Renal cortex interstitium (tissue), 11 donors: ENCODE measurements at regions not wholly inside any gene's neighbourhood (a gene's known extent, or its start where the extent isn't known, plus 50 kb on each side); places are given as distances from the start of the nearest gene placed in this dataset.

Source experiments
- DNase-seq, 11 donors: peaks; one replicate each; pipeline ENCODE4 v3.0.0-alpha.2; 2013; ENCODE audit warnings: low read depth in 9 of 11, low spot score in 4 of 11; ENCODE audit errors: extremely low read depth in 1 of 11

DNA sequence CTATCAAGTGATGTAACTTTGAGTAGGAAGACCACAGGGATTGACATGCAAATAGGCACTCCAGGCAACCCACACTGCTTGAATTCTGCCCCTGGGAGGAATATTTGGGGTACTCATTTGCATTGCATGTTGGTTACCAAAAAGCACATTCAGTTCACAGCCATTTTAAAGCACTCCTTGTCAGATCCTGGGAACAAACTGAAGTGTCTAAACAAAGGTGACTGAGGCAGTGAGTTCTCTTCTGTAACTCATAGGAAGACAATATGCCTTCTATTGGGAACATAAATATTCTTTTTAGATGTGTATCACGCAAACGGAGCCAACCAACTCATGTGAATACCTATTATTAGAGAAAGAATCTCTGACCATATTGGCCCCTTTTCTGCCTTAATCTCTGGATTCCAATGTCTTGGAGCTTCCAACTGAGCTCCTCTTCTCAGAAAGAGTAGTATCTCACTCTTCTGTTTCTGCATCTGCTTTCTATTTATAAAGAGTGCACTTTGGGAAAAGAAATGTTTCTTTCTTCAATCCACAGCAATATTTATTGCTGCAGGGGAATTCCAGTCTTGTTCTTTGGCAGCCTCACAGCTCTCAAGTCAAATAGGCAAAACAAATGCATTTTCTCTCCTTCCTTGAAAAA, 125.7 kb upstream of the NBEA start:
- DNase-seq: peak in 8 of 11 donors; percentile 8 to 51 (median 28)

DNA sequence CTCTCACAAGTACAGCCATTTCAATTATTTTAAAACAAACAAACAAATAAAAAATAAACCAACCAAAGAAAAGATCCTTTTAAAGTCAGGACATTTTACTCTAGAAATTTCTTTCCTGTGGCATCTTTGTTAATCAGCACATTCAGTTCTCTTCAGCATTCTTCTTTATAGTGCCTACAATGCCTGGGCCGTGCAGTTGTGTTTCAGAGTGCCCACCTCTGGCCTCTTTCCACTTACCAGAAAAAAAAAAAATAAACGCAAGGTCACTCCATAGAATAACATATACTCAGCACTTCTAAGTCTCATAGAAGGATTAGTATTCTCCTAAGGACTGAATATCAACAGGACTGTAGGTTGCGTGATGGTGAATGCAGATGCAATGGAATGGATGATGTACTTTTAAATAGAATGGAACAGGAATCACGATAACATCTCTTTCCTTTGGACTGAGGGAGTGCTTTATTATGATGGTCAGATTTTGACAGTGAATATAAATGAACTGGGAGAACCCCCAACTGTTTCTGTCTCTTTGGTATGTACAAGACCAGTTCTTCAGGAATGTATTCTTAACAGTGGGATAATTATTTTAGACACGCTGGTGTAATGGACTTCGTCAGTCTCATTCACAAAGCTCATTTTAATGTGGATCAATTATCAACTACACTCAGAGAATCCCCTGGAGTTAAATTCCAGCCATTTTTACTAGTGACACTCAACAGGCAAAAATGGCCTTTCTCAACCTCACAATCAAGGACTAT, 125.0 kb upstream of the NBEA start:
- DNase-seq: no peak

- DNase-seq: peak in 3 of 11 donors; percentile 22 to 49 (median 22)
Measured at GRCh38 chr13:34822650-34823049, 119.4 kb upstream of the NBEA start.

- DNase-seq: no peak
Measured at GRCh38 chr13:34826432-34826831, 115.6 kb upstream of the NBEA start.

GRCh38 chr13:34833562-34834182, 108.4 kb upstream of the NBEA start:
- no peak for DNase-seq

DNA sequence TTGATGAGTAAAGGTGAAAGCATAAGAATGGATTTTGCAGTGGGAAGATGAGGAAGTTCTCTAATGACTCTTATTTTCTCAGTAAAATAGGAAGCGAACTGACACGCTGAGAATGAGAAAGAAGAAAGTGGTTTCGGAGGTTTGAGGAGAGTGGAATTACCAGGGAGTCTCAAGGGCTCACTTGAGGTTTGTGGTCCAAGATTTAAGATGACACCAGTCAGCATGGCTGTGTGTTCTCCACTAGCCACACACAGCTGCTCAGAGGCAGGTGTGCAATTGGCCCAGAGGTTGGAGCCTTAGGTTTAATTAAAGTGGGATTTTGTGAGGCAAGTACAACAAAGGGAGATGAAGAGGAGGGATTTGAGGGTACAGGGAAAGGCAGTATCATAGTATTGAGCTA, 99.6 kb upstream of the NBEA start:
- no peak for DNase-seq

DNA sequence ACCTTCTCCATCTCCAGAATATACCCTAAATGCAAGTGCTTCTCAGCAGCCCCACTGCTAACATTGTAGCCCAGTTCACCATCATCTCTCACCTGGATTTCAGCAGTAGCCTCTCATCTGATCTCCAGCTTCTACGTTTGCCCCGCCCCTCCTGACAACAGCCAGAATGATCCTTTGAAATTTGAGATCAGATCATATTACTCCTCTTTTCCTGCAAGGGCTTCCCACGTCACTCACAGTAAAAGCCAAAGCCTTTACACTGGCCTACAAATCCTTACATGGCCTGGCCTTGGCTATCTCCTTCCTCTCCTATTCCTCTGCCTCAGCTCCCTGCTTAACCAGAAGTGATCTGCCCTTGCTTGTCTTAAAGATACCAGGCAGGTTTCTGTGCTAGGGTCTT, 94.3 kb upstream of the NBEA start:
- no peak for DNase-seq

- DNase-seq: no peak
Measured at GRCh38 chr13:34849406-34849805, 92.7 kb upstream of the NBEA start.

DNA sequence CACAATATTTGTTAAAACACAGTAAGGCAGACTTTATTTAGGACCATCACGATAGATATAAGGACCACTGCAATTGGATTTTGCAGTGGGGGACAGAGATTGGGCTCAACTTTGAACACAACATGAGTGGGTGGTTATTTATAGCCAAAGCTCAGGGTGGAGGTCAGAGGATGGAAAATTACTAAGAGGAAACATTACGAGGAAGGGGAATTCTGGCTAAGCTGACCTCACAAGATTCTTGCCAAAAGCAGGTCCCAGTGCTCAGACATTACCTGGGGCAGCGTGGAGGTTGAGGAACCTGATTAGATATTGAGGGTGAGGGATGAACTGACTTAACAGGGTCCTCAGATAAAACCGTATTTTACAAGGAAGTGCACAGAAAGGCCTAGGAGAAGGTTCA, 88.9 kb upstream of the NBEA start:
- no peak for DNase-seq

GRCh38 chr13:34857558-34858325, 84.3 kb upstream of the NBEA start:
- no peak for DNase-seq

DNA sequence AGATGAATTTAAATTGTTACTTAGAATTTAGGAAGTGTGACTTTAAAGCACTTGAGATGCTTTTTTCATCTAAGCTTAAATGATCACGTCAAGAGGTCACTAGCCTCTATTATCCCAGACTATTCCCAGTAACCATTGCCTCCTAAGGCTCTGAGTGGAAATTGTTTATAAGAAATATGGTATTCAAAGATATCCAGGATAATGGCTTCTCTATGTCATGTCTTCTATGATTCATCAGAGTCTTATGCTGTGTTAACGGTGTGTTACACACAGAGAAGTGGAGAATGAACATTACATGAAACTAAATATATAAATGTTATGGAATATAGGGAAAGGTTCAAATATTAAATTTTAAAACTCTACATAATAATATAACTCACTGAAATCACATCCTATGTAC, 79.8 kb upstream of the NBEA start:
- no peak for DNase-seq

- no peak for DNase-seq
Measured at GRCh38 chr13:34862716-34863115, 79.4 kb upstream of the NBEA start.

GRCh38 chr13:34863360-34864135, 78.5 kb upstream of the NBEA start:
- DNase-seq: no peak

DNA sequence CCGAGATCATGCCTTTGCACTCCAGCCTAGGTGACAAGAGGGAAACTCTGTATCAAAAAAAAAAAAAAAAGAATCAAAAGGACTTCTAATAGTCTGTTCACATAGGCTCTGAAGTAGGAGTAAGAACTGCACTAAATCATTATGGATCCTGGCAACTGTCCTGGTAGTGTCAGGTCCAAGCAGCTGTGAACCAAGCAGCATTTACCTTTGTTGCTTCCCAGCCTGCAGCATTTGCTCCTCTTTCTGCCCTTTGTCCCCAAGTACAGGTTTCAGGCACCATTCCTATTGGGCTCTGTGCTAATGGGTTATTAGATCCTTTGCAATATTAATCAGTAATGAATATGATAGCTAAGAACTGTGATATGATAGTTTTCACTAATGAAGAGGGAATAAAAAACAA, 77.4 kb upstream of the NBEA start:
- DNase-seq: no peak

DNA sequence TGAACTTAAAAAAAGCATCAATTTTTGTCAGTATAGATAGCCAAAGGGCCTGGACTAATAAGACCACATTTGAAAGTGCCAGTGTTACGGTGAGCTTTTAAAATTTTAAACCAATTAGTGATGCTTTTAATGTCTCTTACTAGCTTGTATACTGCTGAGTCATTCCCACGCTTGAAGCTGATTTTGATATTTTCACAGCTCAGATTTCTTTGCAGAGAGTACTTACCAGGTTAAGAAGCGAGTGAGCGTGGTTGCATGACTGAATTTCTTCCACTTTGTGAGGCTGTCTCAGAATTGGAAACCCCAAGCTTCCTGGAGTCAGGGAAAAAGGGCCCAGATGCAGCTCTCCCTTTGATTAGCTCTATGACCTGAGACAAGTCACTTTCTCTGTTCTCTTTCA, 74.5 kb upstream of the NBEA start:
- no peak for DNase-seq

GRCh38 chr13:34868733-34869132, 73.3 kb upstream of the NBEA start:
- no peak for DNase-seq

- DNase-seq: no peak
Measured at GRCh38 chr13:34869696-34870095, 72.4 kb upstream of the NBEA start.

- DNase-seq: no peak
Measured at GRCh38 chr13:34878329-34878728, 63.7 kb upstream of the NBEA start.

DNA sequence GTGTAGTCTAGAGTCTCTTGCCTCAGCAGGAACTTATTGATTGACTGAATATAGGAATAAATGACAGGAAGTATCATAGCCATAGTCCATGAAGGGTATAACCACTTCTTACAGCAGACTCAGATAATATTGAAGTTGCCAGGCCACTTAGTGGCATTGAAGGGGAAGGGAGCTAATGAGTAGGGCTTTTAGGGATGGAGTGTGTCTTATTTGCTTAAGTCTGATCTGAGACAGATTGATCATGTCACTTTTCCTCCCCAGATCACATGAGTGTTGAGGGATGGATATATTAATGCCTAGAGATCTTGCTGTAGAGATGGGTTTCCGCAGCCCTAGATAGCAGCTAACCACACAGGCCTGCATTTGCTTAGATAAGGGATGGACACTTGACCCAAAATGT, 62.2 kb upstream of the NBEA start:
- no peak for DNase-seq
